Testis (tissue), 2 donors: ENCODE measurements at regions not wholly inside any gene's neighbourhood (a gene's known extent, or its start where the extent isn't known, plus 50 kb on each side); places are given as distances from the start of the nearest gene placed in this dataset.

Experiments
- DNase-seq: peaks from one replicate; pipeline ENCODE4 v3.0.0-alpha.2; 2019
- H3K27ac ChIP-seq, 2 donors: fragments of 200-600 bp; sonication (generic); one replicate each; pipeline ENCODE4 v1.5.1; 2019
- H3K27me3 ChIP-seq: fragments of 200-600 bp; sonication (generic); one replicate; pipeline ENCODE4 v1.5.1; 2019
- H3K36me3 ChIP-seq: fragments of 200-600 bp; sonication (generic); one replicate; pipeline ENCODE4 v1.5.1; 2017; ENCODE audit warnings: low read depth; ENCODE audit errors: missing control alignments
- H3K4me1 ChIP-seq: fragments of 200-600 bp; sonication (generic); one replicate; pipeline ENCODE4 v1.5.1; 2019
- H3K4me3 ChIP-seq, 2 donors: fragments of 200-600 bp; sonication (generic); one replicate each; pipeline ENCODE4 v1.5.1; 2017 to 2019
- H3K9me3 ChIP-seq: fragments of 200-600 bp; sonication (generic); one replicate; pipeline ENCODE4 v1.5.1; 2017
- POLR2A ChIP-seq: fragments of 450-650 bp; IDR thresholded peaks from one replicate; pipeline ENCODE4 v1.6.1; 2017; ENCODE audit warnings: antibody characterized with exemption, mild to moderate bottlenecking, moderate library complexity
- WGBS, 2 donors: methylation state at CpG; one replicate each; pipeline ENCODE4 v1.1.5; 2018; 5-methylcytosine and 5-hydroxymethylcytosine counted together
- intact Hi-C: fragments of 100-400 bp; cut with DNase I; formaldehyde crosslinking; loops from one replicate; pipeline ENCODE4 v1.15.1; 2023; ENCODE audit warnings: low total_unique reads
- TF ChIP-seq, protein P1 (sequence below), 3 experiments: fragments of 450-650 bp in 2 of 3; fragments of 200-600 bp in 1 of 3; sonication (generic) in 1 of 3; IDR thresholded peaks; one replicate each; pipeline ENCODE4 v1.5.1; 2016 to 2019; ENCODE audit warnings: antibody characterized with exemption in 3 of 3, mild to moderate bottlenecking in 2 of 3, moderate library complexity in 1 of 3

DNA sequence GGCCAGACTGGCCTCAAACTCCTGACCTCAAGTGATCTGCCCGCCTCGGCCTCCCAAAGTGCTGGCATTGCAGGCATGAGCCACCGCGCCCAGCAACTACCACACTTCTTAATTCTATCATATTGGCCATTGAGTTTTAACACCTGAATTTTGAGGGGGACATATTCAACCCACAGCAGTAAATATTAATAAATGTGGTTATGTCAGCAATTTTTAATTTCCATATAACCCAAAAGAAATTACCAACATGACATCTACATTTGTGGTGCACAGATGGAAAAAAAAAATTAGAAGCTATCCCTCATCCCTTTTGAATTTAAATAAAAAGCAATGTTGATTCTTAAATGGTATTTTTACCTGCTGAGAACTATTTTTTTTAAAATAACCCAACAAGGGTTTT, 88.7 kb downstream of the SLITRK6 start:
- H3K9me3 ChIP-seq, result no peaks in the 10 kb centered on the region
- no peak overlapping the region for H3K4me3 ChIP-seq
- DNase-seq, result no peak
- H3K4me1 ChIP-seq, result no peaks in the 10 kb centered on the region
- H3K27ac ChIP-seq, result no peak overlapping the region
- H3K27me3 ChIP-seq, result no peaks in the 10 kb centered on the region
- H3K36me3 ChIP-seq, result no peaks in the 10 kb centered on the region
- intact Hi-C loops, result no loop called here
- WGBS, 2 donors, result 90 to 99% methylated on average over 4 of the region's 4 CpGs
- no peak for TF ChIP-seq POLR2A
- TF ChIP-seq, protein P1, sequence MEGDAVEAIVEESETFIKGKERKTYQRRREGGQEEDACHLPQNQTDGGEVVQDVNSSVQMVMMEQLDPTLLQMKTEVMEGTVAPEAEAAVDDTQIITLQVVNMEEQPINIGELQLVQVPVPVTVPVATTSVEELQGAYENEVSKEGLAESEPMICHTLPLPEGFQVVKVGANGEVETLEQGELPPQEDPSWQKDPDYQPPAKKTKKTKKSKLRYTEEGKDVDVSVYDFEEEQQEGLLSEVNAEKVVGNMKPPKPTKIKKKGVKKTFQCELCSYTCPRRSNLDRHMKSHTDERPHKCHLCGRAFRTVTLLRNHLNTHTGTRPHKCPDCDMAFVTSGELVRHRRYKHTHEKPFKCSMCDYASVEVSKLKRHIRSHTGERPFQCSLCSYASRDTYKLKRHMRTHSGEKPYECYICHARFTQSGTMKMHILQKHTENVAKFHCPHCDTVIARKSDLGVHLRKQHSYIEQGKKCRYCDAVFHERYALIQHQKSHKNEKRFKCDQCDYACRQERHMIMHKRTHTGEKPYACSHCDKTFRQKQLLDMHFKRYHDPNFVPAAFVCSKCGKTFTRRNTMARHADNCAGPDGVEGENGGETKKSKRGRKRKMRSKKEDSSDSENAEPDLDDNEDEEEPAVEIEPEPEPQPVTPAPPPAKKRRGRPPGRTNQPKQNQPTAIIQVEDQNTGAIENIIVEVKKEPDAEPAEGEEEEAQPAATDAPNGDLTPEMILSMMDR (IDR thresholded peaks at IDR 0.05), result no peak

DNA sequence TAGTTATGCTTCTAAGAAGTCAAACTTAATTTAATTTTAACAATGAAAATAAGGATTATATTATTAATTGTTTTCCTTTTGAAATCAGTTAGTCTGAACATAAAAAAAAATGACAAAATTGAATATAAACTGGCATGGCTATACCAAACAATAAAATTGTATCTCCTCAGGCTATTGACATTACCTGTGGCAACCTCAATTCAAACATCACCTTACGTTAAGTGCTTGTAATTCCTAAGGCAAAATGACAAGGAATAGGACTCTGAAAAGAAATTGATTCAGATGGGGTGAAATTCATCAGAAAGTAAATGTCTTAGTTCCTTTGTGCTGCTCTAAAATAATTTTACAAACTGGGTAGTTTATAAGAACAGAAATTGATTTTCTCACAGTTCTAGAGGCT, 89.5 kb downstream of the SLITRK6 start:
- Histone ChIP-seq H3K4me3 (no peak overlapping the region), H3K9me3 (no peaks in the 10 kb centered on the region), H3K27me3 (no peaks in the 10 kb centered on the region), H3K36me3 (no peaks in the 10 kb centered on the region), H3K4me1 (no peaks in the 10 kb centered on the region), H3K27ac (no peak overlapping the region)
- WGBS, 2 donors, result 80 to 92% methylated on average over 1 of the region's 1 CpG
- TF ChIP-seq, protein P1 (IDR thresholded peaks at IDR 0.05), result no peak
- no peak for TF ChIP-seq POLR2A
- intact Hi-C loops, result no loop called here
- DNase-seq, result no peak

DNA sequence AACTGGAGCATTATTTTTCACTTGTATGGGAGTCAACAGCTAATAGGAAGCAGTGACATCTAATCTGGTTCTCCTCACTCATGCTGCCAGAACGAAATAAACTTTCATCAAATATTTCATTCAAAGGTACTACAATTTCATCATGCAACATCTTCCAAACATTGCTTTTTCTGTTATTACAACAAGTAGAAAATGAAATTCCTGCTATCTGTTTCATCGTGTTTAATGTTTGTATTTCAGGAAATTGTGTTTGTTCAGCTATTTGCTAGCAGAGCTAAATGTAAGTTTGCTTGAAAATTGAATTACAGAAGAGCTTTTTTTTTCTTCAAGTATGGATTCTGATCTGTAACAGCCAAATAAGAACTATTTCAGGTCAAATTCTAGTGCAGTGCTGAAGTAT, 90.1 kb downstream of the SLITRK6 start:
- Histone ChIP-seq H3K36me3 (no peaks in the 10 kb centered on the region), H3K27me3 (no peaks in the 10 kb centered on the region), H3K9me3 (no peaks in the 10 kb centered on the region), H3K4me1 (no peaks in the 10 kb centered on the region), H3K4me3 (no peak overlapping the region), H3K27ac (no peak overlapping the region)
- TF ChIP-seq, protein P1 (IDR thresholded peaks at IDR 0.05), result no peak
- no peak for TF ChIP-seq POLR2A
- WGBS, 2 donors, result 20 to 27% methylated on average over 2 of the region's 2 CpGs
- intact Hi-C loops, result no loop called here
- no peak for DNase-seq

DNA sequence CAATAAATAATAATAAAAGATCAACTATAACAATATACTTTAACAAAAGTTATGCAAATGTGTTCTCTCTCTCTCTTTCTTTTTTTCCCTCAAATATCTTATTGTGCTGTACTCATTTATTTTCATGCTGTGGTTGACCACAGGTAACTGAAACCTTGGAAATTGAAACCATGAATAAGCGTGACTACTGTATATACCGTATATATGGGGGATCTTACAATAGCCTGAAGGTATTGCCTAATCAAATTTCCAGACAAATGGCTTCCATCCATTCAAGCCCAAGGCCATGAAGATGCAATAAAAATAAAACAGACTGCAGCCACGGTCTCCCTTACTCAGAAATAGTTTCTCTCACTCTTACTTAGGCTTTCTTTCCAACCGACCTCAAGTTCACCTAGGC, 98.3 kb downstream of the SLITRK6 start:
- H3K36me3 ChIP-seq, result no peaks in the 10 kb centered on the region
- H3K4me1 ChIP-seq, result no peaks in the 10 kb centered on the region
- intact Hi-C loops, result no loop called here
- H3K27ac ChIP-seq, result no peak overlapping the region
- no peak for DNase-seq
- H3K4me3 ChIP-seq, result no peak overlapping the region
- no peaks in the 10 kb centered on the region for H3K27me3 ChIP-seq
- 79 to 81% methylated on average over 4 of the region's 4 CpGs for WGBS, 2 donors
- no peaks in the 10 kb centered on the region for H3K9me3 ChIP-seq
- no peak for TF ChIP-seq POLR2A

GRCh38 chr13:85698256-85698655, 101.0 kb downstream of the SLITRK6 start:
- Histone ChIP-seq H3K27me3 (no peaks in the 10 kb centered on the region), H3K4me3 (no peak overlapping the region), H3K27ac (no peak overlapping the region), H3K36me3 (no peaks in the 10 kb centered on the region), H3K9me3 (no peaks in the 10 kb centered on the region), H3K4me1 (no peaks in the 10 kb centered on the region)
- intact Hi-C loops, result no loop called here
- no peak for TF ChIP-seq POLR2A
- TF ChIP-seq, protein P1 (IDR thresholded peaks at IDR 0.05), result no peak
- 58% methylated on average over 4 of the region's 4 CpGs for WGBS, 2 donors
- DNase-seq, result no peak
